Neural progenitor cell (in vitro differentiated cells): ENCODE measurements at regions not wholly inside any gene's neighbourhood (a gene's known extent, or its start where the extent isn't known, plus 50 kb on each side); places are given as distances from the start of the nearest gene placed in this dataset.

Experiments
- DNase-seq: peaks from one replicate; pipeline ENCODE4 v3.0.0-alpha.2; 2016; ENCODE audit warnings: low spot score
- H2AFZ ChIP-seq: fragments of 200-600 bp; sonication (generic); replicated peaks from 2 replicates; pipeline ENCODE4 v1.6.1; 2016; ENCODE audit warnings: antibody characterized with exemption
- H3F3A ChIP-seq: fragments of 200-600 bp; sonication (generic); 2 replicates; pipeline ENCODE4 v1.6.1; 2016; ENCODE audit warnings: antibody characterized with exemption, low read depth
- H3K27ac ChIP-seq: fragments of 200-600 bp; sonication (generic); 2 replicates; pipeline ENCODE4 v1.5.1; 2016; ENCODE audit warnings: mild to moderate bottlenecking
- H3K27me3 ChIP-seq: fragments of 200-600 bp; sonication (generic); 2 replicates; pipeline ENCODE4 v1.6.1; 2016; ENCODE audit warnings: mild to moderate bottlenecking, moderate library complexity
- H3K36me3 ChIP-seq: fragments of 200-600 bp; sonication (generic); 2 replicates; pipeline ENCODE4 v1.5.1; 2016
- H3K4me1 ChIP-seq: fragments of 200-600 bp; sonication (generic); 2 replicates; pipeline ENCODE4 v1.6.1; 2016; ENCODE audit warnings: mixed run types
- H3K4me2 ChIP-seq: fragments of 200-600 bp; sonication (generic); 2 replicates; pipeline ENCODE4 v1.6.1; 2016
- H3K4me3 ChIP-seq: fragments of 200-600 bp; sonication (generic); 2 replicates; pipeline ENCODE4 v1.5.1; 2016
- H3K79me2 ChIP-seq: fragments of 200-600 bp; sonication (generic); 2 replicates; pipeline ENCODE4 v1.6.1; 2016; ENCODE audit warnings: low read depth
- H3K9ac ChIP-seq: fragments of 200-600 bp; sonication (generic); 2 replicates; pipeline ENCODE4 v1.6.1; 2016
- H3K9me3 ChIP-seq: fragments of 200-600 bp; sonication (generic); 2 replicates; pipeline ENCODE4 v1.5.1; 2016; ENCODE audit warnings: low read depth
- H4K20me1 ChIP-seq: fragments of 200-600 bp; sonication (generic); 2 replicates; pipeline ENCODE4 v1.6.1; 2016; ENCODE audit warnings: low read depth
- H3K27ac Mint-ChIP-seq: 3 replicates; pipeline ENCODE4 v1.8.0; 2021; ENCODE audit warnings: mixed read lengths
- H3K27me3 Mint-ChIP-seq: 2 replicates; pipeline ENCODE4 v1.8.0; 2022; ENCODE audit warnings: low read depth, mild to moderate bottlenecking, inconsistent platforms, moderate library complexity, mixed read lengths; ENCODE audit not compliant: insufficient read depth
- H3K36me3 Mint-ChIP-seq: 3 replicates; pipeline ENCODE4 v1.8.0; 2021; ENCODE audit warnings: mixed read lengths
- H3K4me1 Mint-ChIP-seq: 3 replicates; pipeline ENCODE4 v1.8.0; 2021; ENCODE audit warnings: mixed read lengths
- H3K4me3 Mint-ChIP-seq: 3 replicates; pipeline ENCODE4 v1.8.0; 2021; ENCODE audit warnings: mild to moderate bottlenecking, moderate library complexity, mixed read lengths
- H3K9me3 Mint-ChIP-seq: 3 replicates; pipeline ENCODE4 v1.8.0; 2020; ENCODE audit warnings: mixed read lengths
- EZH2 ChIP-seq: fragments of 200-600 bp; sonication (generic); IDR thresholded peaks from 2 replicates; pipeline ENCODE4 v1.6.1; 2017; ENCODE audit warnings: antibody characterized with exemption, mild to moderate bottlenecking, moderate library complexity
- EZH2phosphoT487 ChIP-seq: fragments of 200-600 bp; sonication (generic); IDR thresholded peaks from 2 replicates; pipeline ENCODE4 v1.6.1; 2017; ENCODE audit warnings: antibody characterized with exemption
- TF ChIP-seq, protein P1 (sequence below): fragments of 200-600 bp; sonication (generic); IDR thresholded peaks from 2 replicates; pipeline ENCODE4 v1.5.1; 2017; ENCODE audit warnings: antibody characterized with exemption, mild to moderate bottlenecking

DNA sequence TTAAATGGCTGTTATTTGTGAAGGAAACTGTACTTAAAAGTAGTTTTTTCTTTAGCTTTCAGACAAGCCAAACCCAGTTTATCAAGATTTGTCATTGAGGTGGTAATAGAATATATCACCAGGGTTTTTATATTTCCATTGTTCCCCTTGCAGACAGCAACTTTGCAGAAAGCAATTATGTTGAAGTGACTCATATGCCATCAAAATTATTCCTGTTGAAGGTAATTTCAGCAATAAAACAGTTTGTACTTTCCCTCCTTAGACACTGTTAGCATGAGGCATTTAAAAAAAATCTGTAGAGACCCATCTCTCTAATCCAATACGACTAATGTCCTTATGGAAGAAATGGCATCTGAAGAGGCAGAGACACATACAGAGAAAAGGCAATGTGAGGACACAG, 219.0 kb downstream of the NFKBIZ start:
- Mint-ChIP-seq H3K9me3 (no peaks in the 10 kb centered on the region), H3K27me3 (no peaks in the 10 kb centered on the region), H3K36me3 (no peaks in the 10 kb centered on the region), H3K4me3 (no peak overlapping the region), H3K4me1 (no peaks in the 10 kb centered on the region), H3K27ac (no peak overlapping the region)
- no peaks in the 10 kb centered on the region for H3F3A ChIP-seq
- no peak overlapping the region for H2AFZ ChIP-seq
- H3K4me2 ChIP-seq = no peak overlapping the region
- H3K4me1 ChIP-seq = no peaks in the 10 kb centered on the region
- no peak overlapping the region for H3K27ac ChIP-seq
- no peaks in the 10 kb centered on the region for H3K36me3 ChIP-seq
- H3K9ac ChIP-seq = no peak overlapping the region
- H4K20me1 ChIP-seq = no peaks in the 10 kb centered on the region
- H3K4me3 ChIP-seq = no peak overlapping the region
- TF ChIP-seq EZH2phosphoT487 (no peak), EZH2 (no peak)
- no peak for DNase-seq
- H3K9me3 ChIP-seq = no peaks in the 10 kb centered on the region
- no peaks in the 10 kb centered on the region for H3K79me2 ChIP-seq
- H3K27me3 ChIP-seq = no peaks in the 10 kb centered on the region

DNA sequence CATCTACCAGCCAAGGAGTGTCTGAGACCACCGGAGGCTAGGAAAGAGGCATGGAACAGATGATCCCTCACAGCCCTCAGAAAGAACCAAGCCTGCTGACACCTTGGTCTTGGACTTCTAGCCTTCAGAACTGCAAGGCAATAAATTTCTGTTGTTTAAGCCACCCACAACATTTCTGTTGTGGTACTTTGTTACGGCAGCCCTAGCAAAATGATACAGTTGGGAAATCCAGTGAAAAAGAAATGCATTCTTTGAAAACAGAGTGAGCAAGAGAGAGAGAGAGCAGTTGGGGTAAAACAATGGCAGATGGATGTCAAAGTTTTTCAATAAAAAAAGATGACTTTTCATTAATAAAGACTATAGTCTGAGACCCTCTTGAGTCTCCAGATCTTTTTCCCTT, 219.4 kb downstream of the NFKBIZ start:
- H3K36me3 Mint-ChIP-seq = no peaks in the 10 kb centered on the region
- Histone ChIP-seq H3F3A (no peaks in the 10 kb centered on the region), H3K9me3 (no peaks in the 10 kb centered on the region), H3K27ac (no peak overlapping the region), H4K20me1 (no peaks in the 10 kb centered on the region), H2AFZ (no peak overlapping the region), H3K36me3 (no peaks in the 10 kb centered on the region), H3K4me1 (no peaks in the 10 kb centered on the region), H3K4me2 (no peak overlapping the region), H3K27me3 (no peaks in the 10 kb centered on the region), H3K9ac (no peak overlapping the region), H3K4me3 (no peak overlapping the region), H3K79me2 (no peaks in the 10 kb centered on the region)
- no peak for DNase-seq
- no peaks in the 10 kb centered on the region for H3K27me3 Mint-ChIP-seq
- no peaks in the 10 kb centered on the region for H3K9me3 Mint-ChIP-seq
- no peak overlapping the region for H3K27ac Mint-ChIP-seq
- no peaks in the 10 kb centered on the region for H3K4me1 Mint-ChIP-seq
- H3K4me3 Mint-ChIP-seq = no peak overlapping the region
- TF ChIP-seq EZH2phosphoT487 (no peak), EZH2 (no peak)
- TF ChIP-seq, protein P1, sequence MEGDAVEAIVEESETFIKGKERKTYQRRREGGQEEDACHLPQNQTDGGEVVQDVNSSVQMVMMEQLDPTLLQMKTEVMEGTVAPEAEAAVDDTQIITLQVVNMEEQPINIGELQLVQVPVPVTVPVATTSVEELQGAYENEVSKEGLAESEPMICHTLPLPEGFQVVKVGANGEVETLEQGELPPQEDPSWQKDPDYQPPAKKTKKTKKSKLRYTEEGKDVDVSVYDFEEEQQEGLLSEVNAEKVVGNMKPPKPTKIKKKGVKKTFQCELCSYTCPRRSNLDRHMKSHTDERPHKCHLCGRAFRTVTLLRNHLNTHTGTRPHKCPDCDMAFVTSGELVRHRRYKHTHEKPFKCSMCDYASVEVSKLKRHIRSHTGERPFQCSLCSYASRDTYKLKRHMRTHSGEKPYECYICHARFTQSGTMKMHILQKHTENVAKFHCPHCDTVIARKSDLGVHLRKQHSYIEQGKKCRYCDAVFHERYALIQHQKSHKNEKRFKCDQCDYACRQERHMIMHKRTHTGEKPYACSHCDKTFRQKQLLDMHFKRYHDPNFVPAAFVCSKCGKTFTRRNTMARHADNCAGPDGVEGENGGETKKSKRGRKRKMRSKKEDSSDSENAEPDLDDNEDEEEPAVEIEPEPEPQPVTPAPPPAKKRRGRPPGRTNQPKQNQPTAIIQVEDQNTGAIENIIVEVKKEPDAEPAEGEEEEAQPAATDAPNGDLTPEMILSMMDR = no peak

DNA sequence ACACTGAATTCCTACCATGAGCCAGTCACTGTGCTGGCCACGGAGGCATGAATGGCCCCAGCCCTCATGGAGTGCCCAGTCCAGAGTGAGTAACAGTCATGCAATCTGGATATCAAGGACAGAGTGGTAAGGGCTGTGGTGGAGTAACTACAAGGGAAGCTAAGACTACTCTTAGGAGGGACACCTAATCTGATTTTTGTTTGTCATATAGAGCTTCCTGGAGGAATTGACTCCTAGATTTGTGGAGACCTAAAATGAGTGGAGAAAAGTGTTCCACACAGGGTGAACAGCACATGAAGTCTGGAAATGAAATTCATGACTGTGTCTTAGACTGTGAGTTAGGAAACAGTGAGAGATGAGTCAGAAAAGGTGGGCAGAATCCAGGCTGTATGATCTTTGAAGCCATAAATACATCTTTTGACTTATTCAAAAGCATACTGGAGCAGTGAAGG, 219.9 kb downstream of the NFKBIZ start:
- no peaks in the 10 kb centered on the region for H3K4me1 Mint-ChIP-seq
- Histone ChIP-seq H3K4me3 (no peak overlapping the region), H3K36me3 (no peaks in the 10 kb centered on the region), H3K79me2 (no peaks in the 10 kb centered on the region), H3K27ac (no peak overlapping the region), H3K4me2 (no peak overlapping the region), H3K9me3 (no peaks in the 10 kb centered on the region), H3K27me3 (no peaks in the 10 kb centered on the region), H3F3A (no peaks in the 10 kb centered on the region), H2AFZ (no peak overlapping the region), H3K4me1 (no peaks in the 10 kb centered on the region), H4K20me1 (no peaks in the 10 kb centered on the region), H3K9ac (no peak overlapping the region)
- H3K27ac Mint-ChIP-seq = no peak overlapping the region
- no peaks in the 10 kb centered on the region for H3K36me3 Mint-ChIP-seq
- no peaks in the 10 kb centered on the region for H3K9me3 Mint-ChIP-seq
- no peak overlapping the region for H3K4me3 Mint-ChIP-seq
- TF ChIP-seq EZH2phosphoT487 = no peak
- TF ChIP-seq EZH2 = no peak
- TF ChIP-seq, protein P1 = no peak
- no peaks in the 10 kb centered on the region for H3K27me3 Mint-ChIP-seq
- DNase-seq = no peak

DNA sequence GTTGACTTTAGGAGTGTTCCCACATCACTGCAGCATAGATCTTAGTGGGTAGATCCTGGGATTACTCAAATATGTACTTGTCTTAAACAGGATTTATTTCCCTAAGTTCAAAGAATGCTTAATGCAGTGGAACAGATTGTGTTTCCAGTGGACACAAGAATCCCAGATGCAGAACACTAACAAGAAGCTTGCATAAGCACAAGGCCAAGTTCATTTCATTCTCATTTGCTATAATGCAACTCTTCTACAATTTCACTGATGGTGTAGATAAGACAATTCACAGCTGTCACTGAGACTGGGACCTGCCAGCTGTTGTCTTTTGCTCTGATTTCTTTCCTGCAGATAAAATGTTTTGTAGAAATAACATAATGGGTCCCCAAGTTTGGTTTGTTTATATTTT, 225.6 kb downstream of the NFKBIZ start:
- H3K79me2 ChIP-seq = no peaks in the 10 kb centered on the region
- H3K4me2 ChIP-seq = no peak overlapping the region
- no peak overlapping the region for H2AFZ ChIP-seq
- Mint-ChIP-seq H3K4me1 (no peaks in the 10 kb centered on the region), H3K27ac (no peak overlapping the region), H3K4me3 (no peak overlapping the region), H3K9me3 (no peaks in the 10 kb centered on the region), H3K27me3 (peaks cover 2% of the 10 kb centered on the region), H3K36me3 (no peaks in the 10 kb centered on the region)
- H3K9me3 ChIP-seq = no peaks in the 10 kb centered on the region
- H3F3A ChIP-seq = no peaks in the 10 kb centered on the region
- no peak for DNase-seq
- H3K27ac ChIP-seq = no peak overlapping the region
- H3K4me3 ChIP-seq = no peak overlapping the region
- TF ChIP-seq, protein P1 = no peak
- TF ChIP-seq EZH2 = no peak
- no peak for TF ChIP-seq EZH2phosphoT487
- peaks cover 11% of the 10 kb centered on the region for H3K4me1 ChIP-seq
- no peaks in the 10 kb centered on the region for H3K27me3 ChIP-seq
- no peaks in the 10 kb centered on the region for H3K36me3 ChIP-seq
- H4K20me1 ChIP-seq = no peaks in the 10 kb centered on the region
- H3K9ac ChIP-seq = no peak overlapping the region
